ENCODE measurements at regions not wholly inside any gene's neighbourhood (a gene's known extent, or its start where the extent isn't known, plus 50 kb on each side); places are given as distances from the start of the nearest gene placed in this dataset.
"Not testable (repeated sequence)": the region's sequence is repeated elsewhere in the genome, so short reads cannot be mapped to it uniquely, and the experiment has no call there.

- DNase-seq (ENCODE audit: low spot score) = no peak
Measured at GRCh38 chr16:79973320-79973719, 372.8 kb upstream of the MAF start.

GRCh38 chr16:79972053-79972704 is 371.6 kb upstream of the MAF start:
- no peak for DNase-seq (ENCODE audit: low spot score)

GRCh38 chr16:79971237-79971572 is 370.7 kb upstream of the MAF start:
- no peak for DNase-seq (ENCODE audit: low spot score)

- DNase-seq (ENCODE audit: low spot score) = no peak
Measured at GRCh38 chr16:79970551-79971236, 370.2 kb upstream of the MAF start.

GRCh38 chr16:79970087-79970486 is 369.6 kb upstream of the MAF start:
- no peak for DNase-seq (ENCODE audit: low spot score)

GRCh38 chr16:79969458-79969857 is 368.9 kb upstream of the MAF start:
- no peak for DNase-seq (ENCODE audit: low spot score)

DNA sequence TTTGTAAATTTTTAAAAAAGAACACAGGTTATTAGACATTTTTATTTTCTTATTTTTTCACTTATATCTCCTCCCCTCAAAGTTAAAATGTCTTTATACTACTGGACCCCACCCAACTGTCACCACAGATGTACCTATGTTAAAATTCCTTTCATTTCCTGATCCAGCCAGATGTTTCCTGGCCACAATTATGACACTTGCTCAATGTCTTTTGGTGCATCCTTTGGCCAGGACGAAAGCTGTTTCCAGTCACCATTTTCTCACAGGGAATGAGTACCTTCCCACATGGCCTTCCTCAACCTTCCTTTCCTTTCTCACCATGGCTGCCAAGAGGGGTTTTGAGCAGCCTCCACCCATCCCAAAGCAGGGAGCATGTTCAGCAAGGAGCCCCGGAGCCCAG is 365.7 kb upstream of the MAF start:
- no peak for DNase-seq (ENCODE audit: low spot score)

DNA sequence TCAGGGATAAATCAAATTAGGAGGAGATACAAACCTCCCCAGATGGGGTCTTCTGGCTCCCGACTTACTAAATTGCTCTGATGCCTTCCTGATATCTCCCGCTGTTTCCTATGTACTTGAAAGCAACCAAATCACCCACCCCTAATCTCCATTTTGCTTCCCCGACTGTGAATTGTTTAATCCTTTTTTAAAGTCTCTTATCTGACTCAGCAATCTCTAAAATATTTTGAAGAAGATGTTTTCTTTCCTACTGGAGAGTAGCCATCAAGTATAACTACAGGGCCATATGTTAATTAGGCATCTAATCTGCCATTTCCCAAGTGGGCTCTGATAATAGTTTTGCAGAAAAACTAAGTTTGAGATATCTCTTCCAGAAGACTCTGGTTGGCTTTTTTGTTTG is 365.2 kb upstream of the MAF start:
- DNase-seq (ENCODE audit: low spot score) = no peak

- DNase-seq (ENCODE audit: low spot score) = no peak
Measured at GRCh38 chr16:79964104-79964503, 363.6 kb upstream of the MAF start.

GRCh38 chr16:79962962-79963361 is 362.4 kb upstream of the MAF start:
- no peak for DNase-seq (ENCODE audit: low spot score)

DNA sequence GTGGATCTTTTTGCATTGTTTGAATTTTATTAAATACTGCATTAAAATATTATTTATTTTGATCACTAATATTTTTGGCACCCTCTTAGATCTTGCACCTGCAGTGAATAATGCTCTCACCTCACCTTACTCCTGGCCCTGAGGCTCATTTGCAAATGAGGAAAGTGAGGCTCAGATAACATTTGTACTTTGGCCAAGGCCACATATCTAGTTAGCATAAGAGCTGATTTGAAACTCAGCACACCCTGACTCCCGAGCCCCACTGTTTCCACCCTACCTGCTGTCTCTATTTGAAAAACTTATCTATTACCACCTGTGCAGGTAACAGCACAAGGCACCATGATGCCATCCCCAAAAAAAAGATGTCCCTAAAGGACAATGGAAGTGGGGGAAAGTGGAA is 358.7 kb upstream of the MAF start:
- no peak for DNase-seq (ENCODE audit: low spot score)

DNA sequence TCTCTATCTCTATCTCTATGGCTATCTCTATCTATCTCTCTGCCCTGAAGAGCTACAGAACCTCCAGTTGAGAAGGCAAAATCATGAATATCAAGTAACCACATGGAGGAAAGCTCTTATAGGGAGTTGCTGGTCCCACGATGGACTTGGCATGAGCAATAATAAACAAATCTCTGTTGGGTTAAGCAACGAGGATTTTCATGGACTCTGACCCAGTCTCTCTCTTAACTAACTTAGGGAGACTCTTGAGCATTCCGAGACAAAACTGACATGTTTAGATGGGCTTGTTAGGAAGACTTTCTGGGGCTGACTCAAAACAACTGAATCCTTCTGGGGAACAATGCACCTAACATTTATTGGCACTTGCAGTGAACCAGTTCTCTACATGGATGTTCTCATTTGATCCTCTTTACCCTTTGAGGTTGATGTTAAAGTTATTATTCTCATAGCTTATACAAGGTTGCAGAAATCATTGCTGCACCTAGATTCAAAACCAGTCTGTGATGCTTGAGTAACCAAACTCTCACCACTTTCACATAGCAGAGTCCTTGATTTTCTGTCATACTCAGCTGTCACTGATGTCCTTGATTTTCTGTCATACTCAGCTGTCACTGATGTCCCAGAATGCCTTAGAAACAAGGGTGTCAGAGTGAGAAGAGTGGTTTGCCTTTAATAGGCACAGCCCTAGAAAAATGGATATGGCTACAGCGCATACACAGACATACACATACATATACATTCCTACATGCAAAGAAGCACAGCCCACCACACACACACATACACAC is 354.6 kb upstream of the MAF start:
- DNase-seq (ENCODE audit: low spot score) = no peak

- no peak for DNase-seq (ENCODE audit: low spot score)
Measured at GRCh38 chr16:79950932-79951719, 350.6 kb upstream of the MAF start.

DNA sequence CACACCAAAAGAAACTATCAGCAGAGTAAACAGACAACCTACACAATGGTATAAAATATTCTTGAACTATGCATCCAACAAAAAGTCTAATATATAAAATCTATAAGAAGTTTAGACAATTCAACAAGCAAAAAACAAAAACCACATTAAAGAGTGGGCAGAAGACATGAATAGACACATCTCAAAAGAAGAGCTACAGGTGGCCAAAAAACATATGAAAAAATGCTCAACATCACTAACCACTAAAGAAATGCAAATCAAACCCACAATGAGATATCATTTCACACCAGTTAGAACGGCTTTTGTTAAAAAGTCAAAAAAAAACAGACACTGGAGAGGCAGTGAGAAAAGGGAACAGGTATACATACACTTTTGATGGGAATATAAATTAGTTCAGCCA is 348.9 kb upstream of the MAF start:
- no peak for DNase-seq (ENCODE audit: low spot score)

- no peak for DNase-seq (ENCODE audit: low spot score)
Measured at GRCh38 chr16:79947771-79948170, 347.2 kb upstream of the MAF start.

DNA sequence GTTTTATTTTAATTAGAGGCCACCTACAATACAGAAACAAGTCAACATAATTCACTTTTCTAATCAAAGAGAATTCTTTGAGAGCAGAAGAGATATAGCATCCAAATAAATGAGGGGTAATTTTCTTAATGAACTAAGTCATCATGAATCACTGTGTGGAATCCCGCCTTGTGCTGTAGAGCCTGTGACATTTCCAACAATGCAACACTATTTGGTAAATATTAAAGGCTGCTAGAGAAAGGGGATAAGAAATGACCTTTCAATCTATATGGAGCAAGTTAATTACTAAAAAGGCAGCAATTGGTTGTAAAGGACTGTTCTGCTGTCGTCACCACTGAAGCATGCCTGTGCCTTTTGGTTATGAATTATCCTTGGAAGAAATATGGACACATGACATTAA is 345.7 kb upstream of the MAF start:
- DNase-seq (ENCODE audit: low spot score) = no peak

- no peak for DNase-seq (ENCODE audit: low spot score)
Measured at GRCh38 chr16:79943736-79944135, 343.2 kb upstream of the MAF start.

DNA sequence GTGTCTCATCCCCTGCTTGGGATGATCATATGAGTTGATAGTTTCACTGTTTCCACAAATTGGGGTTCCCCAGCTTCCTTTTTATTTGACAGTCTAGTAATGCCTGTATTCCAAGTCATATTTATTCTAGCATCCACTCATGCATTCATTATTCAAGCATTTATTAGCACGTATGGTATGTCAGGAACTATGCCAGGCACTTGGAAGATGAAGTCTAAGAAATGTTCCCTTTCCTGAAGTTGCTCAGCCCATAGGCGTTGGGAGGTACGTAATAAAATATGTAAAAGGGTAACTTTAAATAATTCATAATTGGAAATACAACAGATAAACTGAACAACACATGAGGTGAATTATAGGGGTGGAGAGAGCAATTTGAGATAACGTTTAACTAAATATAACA is 338.0 kb upstream of the MAF start:
- no peak for DNase-seq (ENCODE audit: low spot score)

DNA sequence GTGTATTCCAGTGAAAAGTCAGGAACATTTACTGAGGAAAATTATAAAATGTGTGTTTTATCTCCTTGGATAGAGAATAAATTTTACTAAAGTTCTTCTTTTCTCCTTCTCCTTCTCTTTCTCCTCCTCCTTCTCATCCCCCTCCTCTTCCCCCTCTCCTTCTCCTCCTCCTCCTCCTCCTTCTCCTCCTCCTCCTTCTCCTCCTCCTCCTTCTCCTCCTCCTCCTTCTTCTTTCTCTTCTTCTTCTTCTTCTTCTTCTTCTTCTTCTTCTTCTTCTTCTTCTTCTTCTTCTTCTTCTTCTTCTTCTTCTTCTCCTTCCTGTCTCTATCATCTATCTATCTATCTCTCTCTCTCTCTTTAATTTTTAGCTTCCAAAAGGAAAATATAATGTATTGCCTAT is 337.1 kb upstream of the MAF start:
- not testable (repeated sequence) for DNase-seq (ENCODE audit: low spot score)

DNA sequence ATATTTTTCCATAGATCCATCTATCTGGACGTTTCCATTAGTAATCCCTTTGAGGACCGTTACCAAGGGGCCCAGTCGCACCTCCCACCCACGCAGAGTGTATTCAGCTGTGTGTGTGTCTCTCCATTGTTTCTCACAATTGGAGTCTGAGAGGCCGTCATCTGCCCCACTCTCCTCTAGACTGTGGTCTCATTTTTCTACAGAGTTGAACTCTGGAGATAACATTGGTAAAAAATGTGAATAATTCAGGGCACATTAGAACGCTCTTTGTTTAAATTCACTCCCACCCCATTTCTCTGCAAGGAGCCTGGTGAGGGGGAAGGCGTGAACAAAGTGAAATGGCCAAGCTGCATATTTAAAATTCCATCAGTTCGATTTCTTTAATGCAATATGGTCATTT is 333.1 kb upstream of the MAF start:
- DNase-seq (ENCODE audit: low spot score) = no peak

- DNase-seq (ENCODE audit: low spot score) = peak; percentile 52
Measured at GRCh38 chr16:79932572-79932971, 332.0 kb upstream of the MAF start.

DNA sequence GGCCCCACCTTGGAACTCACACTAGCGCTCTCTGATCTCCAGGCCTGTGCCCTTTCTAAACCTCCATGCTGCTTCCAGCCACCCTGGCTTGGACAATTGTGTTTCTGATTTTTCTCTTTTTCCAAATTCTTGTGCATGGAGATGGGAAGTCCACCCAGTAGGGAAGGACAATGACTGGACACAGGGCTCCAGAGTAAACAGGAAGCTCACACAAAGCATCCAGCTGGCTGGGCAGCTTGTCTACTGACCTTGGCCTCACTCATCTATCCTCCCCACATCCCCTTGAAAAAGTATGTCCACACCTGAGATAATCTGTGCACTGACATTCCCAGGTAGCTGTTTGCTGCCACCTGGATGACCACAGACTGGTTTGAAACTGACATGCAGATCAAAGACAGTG is 331.2 kb upstream of the MAF start:
- peak; percentile 62 for DNase-seq (ENCODE audit: low spot score)
